ENCODE measurements at regions not wholly inside any gene's neighbourhood (a gene's known extent, or its start where the extent isn't known, plus 50 kb on each side); places are given as distances from the start of the nearest gene placed in this dataset.

DNA sequence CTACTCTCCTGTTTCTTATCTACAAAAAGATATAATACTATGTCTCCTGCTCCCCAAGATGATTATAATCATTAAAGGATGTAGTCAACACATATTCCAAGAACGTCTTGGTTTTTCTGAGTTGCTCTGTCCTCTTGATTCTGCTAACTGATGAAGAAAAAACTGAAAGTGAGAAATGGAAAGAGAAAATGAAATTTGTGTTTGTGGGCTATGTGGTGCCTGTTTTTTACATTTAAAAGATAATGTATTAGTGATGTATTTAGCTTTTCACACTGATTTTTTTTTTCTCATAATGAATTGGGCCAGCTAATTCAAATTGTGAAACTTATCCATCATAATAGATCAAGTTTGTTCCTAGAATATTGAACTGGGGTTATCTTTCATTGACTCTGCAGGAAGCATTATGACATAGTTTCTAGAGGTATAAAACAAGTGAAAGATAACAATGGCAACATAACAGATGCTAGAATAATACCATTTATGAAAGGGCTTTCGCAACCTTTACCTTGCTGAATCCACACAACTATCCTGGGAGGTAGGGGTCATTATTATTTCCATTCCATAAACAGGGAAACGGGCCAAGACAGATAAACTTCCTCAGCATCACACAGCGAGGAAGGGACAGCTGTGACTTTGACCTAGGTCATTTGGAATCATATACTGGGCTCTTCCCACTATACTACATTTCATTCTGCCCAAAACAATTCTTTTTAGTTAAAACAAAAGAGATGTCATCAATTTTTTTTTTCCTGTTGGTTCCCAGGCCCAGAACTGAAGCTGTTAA is 336.7 kb downstream of the GJA1 start:
- H3K9me3 ChIP-seq = no peaks in the 10 kb centered on the region
- H3K36me3 ChIP-seq = no peaks in the 10 kb centered on the region
- no peak overlapping the region for H3K4me3 ChIP-seq
- H3K4me1 ChIP-seq = no peaks in the 10 kb centered on the region
- no peaks in the 10 kb centered on the region for H3K27me3 ChIP-seq
- TF ChIP-seq, protein P1, sequence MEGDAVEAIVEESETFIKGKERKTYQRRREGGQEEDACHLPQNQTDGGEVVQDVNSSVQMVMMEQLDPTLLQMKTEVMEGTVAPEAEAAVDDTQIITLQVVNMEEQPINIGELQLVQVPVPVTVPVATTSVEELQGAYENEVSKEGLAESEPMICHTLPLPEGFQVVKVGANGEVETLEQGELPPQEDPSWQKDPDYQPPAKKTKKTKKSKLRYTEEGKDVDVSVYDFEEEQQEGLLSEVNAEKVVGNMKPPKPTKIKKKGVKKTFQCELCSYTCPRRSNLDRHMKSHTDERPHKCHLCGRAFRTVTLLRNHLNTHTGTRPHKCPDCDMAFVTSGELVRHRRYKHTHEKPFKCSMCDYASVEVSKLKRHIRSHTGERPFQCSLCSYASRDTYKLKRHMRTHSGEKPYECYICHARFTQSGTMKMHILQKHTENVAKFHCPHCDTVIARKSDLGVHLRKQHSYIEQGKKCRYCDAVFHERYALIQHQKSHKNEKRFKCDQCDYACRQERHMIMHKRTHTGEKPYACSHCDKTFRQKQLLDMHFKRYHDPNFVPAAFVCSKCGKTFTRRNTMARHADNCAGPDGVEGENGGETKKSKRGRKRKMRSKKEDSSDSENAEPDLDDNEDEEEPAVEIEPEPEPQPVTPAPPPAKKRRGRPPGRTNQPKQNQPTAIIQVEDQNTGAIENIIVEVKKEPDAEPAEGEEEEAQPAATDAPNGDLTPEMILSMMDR (IDR thresholded peaks at IDR 0.05) = no peak
- TF ChIP-seq EP300 (IDR thresholded peaks at IDR 0.05) = no peak
- TF ChIP-seq POLR2A (IDR thresholded peaks at IDR 0.05) = no peak
- no peak for TF ChIP-seq POLR2AphosphoS5 (IDR thresholded peaks at IDR 0.05)
- H3K27ac ChIP-seq = no peak overlapping the region
- WGBS, 5 donors = 57 to 72% (median 68%) methylated on average over 4 of the region's 4 CpGs
- intact Hi-C loops (cut with DNase I; ENCODE audit: low total_unique reads) = no loop called here
- peak in 1 of 2 donors; percentile 26 for DNase-seq

DNA sequence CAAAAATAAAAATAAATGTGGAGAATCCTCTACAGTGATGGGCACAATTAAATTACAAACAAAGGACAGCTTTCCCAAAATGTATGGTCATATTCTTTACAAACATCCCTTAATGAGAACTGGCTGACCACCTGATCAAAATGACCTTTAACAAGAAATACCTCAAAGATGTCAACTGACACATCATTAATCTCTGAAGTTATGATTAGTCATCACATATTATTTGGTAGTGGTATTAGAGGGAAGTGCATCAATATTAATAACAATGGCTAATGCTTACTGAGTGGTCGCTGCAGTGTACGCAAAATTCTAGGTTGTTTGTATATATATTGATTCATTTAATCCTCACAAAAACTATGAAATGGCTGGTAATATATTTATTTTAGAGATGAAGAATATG is 340.6 kb downstream of the GJA1 start:
- no peaks in the 10 kb centered on the region for H3K4me1 ChIP-seq
- no peaks in the 10 kb centered on the region for H3K27me3 ChIP-seq
- no peak for DNase-seq
- 86 to 94% (median 89%) methylated on average over 2 of the region's 2 CpGs for WGBS, 5 donors
- intact Hi-C loops (cut with DNase I; ENCODE audit: low total_unique reads) = no loop called here
- H3K9me3 ChIP-seq = peaks cover 0 to 8% (median 4%) of the 10 kb centered on the region in 4 donors
- H3K4me3 ChIP-seq = no peak overlapping the region
- H3K27ac ChIP-seq = no peak overlapping the region
- TF ChIP-seq POLR2AphosphoS5 (IDR thresholded peaks at IDR 0.05) = no peak
- TF ChIP-seq, protein P1 (IDR thresholded peaks at IDR 0.05) = no peak
- no peak for TF ChIP-seq EP300 (IDR thresholded peaks at IDR 0.05)
- TF ChIP-seq POLR2A (IDR thresholded peaks at IDR 0.05) = no peak
- H3K36me3 ChIP-seq = no peaks in the 10 kb centered on the region

DNA sequence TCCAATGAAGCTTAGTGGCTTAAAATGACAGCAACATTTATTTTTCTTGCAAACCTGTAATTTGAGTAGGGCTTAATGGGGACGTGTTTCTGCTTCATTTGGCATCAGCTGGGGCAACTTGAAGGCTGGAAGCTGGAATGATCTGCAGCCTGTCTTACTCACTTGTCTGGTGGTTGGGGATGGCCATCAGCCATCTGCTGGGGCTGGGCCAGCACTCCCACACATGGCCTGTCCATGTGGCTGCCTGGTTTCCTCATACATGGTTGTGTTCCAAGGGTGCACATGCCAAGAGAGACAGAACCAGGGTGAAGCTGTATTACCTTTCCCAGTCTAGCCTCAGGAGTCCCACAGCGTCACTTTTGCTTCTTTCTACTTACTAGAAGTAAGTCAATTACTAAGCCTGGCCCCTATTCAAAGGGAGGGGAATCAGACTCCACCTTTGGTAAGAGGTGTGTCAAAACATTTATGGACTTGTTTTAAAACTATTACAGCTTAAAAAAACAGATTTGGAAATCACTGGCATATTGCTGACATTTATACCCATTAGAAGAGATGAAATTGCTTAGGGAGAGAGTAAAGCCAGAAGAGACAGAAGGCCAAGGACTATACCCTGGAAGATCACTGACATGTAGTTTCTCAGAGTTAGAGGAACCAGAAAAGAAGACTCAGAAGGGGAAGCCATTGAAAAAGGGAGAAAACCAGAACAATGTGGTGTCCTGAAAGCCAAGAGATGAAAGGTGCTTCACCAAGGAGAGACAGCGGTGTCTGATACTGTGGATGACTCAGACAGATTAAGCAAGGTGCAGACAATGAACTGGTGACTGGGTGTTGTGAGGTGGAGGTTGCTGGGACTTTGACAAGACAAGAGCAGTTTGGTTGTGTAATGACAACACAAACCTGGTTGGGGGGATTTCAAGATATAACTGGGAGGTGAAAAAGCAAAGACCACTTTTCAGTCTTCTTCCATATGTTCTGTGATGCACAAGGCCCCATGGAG is 345.2 kb downstream of the GJA1 start:
- Histone ChIP-seq H3K36me3 (no peaks in the 10 kb centered on the region), H3K4me3 (no peak overlapping the region), H3K4me1 (no peaks in the 10 kb centered on the region), H3K27me3 (no peaks in the 10 kb centered on the region), H3K9me3 (peaks cover 0 to 8% (median 4%) of the 10 kb centered on the region in 4 donors), H3K27ac (no peak overlapping the region)
- TF ChIP-seq POLR2AphosphoS5 (IDR thresholded peaks at IDR 0.05) = peak in 1 of 3 donors; percentile 56
- TF ChIP-seq POLR2A (IDR thresholded peaks at IDR 0.05) = no peak
- TF ChIP-seq EP300 (IDR thresholded peaks at IDR 0.05) = no peak
- intact Hi-C loops (cut with DNase I; ENCODE audit: low total_unique reads) = no loop called here
- DNase-seq = peak in 1 of 2 donors; percentile 27
- WGBS, 5 donors = 59 to 75% (median 67%) methylated on average over 3 of the region's 3 CpGs

DNA sequence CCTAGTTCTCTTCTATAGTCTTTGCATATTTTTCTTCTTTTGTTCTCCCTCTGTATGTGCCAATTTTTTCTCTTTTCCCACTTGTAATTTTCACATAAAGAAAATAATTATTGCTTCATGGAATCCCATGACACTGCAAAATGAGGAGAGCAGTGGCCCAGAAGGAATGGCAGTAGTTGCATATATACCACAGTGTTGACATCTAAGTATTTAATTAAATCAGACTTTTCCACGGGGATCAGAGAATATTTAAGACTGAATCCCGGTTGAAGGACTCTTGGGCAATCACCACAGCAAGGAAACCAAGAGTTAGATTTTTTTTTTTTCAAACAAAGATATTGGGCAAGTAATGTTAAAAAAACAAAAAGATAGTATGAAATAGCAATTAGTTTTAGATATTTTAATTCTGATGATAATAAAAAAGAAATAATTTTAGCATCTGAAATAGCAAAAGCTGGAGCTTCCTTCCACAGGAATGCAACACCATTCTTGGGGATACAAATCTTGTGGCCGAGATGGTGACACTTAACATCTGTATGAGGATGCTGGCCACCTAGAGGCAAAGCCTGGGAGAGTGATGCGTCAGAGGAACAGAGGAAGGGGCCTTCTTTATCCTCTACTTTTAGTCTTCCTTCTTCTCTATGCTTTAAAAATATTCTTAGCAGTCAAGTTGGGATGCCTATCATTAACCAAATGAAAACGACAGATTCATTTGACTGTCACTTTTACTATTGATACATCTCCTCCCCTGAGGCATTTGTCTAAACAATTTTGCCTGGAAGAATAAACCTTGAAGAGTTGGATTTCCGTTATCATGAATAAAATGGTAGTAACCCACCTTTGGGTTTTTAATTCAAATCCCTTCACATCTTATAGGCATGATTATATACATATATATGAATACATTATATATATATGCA is 356.2 kb downstream of the GJA1 start:
- Histone ChIP-seq H3K4me3 (no peak overlapping the region), H3K27me3 (no peaks in the 10 kb centered on the region), H3K36me3 (no peaks in the 10 kb centered on the region), H3K4me1 (no peaks in the 10 kb centered on the region), H3K27ac (no peak overlapping the region), H3K9me3 (no peaks in the 10 kb centered on the region)
- no peak for DNase-seq
- WGBS, 5 donors = 73 to 77% (median 75%) methylated on average over 6 of the region's 6 CpGs
- intact Hi-C loops (cut with DNase I; ENCODE audit: low total_unique reads) = no loop called here
- no peak for TF ChIP-seq POLR2A (IDR thresholded peaks at IDR 0.05)
- TF ChIP-seq POLR2AphosphoS5 (IDR thresholded peaks at IDR 0.05) = no peak
- TF ChIP-seq EP300 (IDR thresholded peaks at IDR 0.05) = no peak
- TF ChIP-seq, protein P1 (IDR thresholded peaks at IDR 0.05) = no peak

Measured in stomach (tissue), 8 donors.